HepG2 (cell line): ENCODE measurements at regions not wholly inside any gene's neighbourhood (a gene's known extent, or its start where the extent isn't known, plus 50 kb on each side); places are given as distances from the start of the nearest gene placed in this dataset.

ENCODE experiments used
- ATAC-seq: fragments of 200-7000 bp; cut with Tn5 transposase; 3 replicates; pipeline ENCODE4 v1.9.1; 2020; ENCODE audit warnings: mild to moderate bottlenecking, moderate library complexity
- BruUV-seq: library from RNA; stranded (reverse); fragments of 400-500 nt; replicated peaks from 2 replicates; lab custom pipeline; 2021; lab: Mats Ljungman, UMichigan
- CTCF ChIA-PET: fragments of 300-600 bp; formaldehyde crosslinking; extraction: SDS; loops from one replicate; lab custom pipeline; 2021; ENCODE audit warnings: low total read pairs, inconsistent platforms, low intra/inter-chr PET ratio; lab: Yijun Ruan, JAX
- POLR2A ChIA-PET: fragments of 350-600 bp; sonication (Branson Sonifier 250); formaldehyde crosslinking; loops from one replicate; lab custom pipeline; 2020; ENCODE audit warnings: antibody characterized with exemption, inconsistent platforms; lab: Yijun Ruan, JAX
- DNase-seq: peaks from one replicate; pipeline ENCODE4 v3.0.0-alpha.2; 2015; ENCODE audit warnings: low spot score
- FAIRE-seq: peaks from 3 replicates; lab custom pipeline; 2011; peaks lifted over from hg19 to GRCh38; lab: Jason Lieb, UNC
- H2AFZ ChIP-seq: one replicate; pipeline ENCODE4 v1.6.1; 2011; ENCODE audit warnings: low read length, inconsistent platforms
- H3K27ac ChIP-seq: fragments of 300-600 bp; 3 replicates; pipeline ENCODE4 v1.8.0; 2011; ENCODE audit warnings: mixed run types, mild to moderate bottlenecking, mixed read lengths, low read length, inconsistent platforms; ENCODE audit not compliant: insufficient read depth; ENCODE audit errors: extremely low read length
- H3K27me3 ChIP-seq, 2 experiments: fragments of 200-600 bp in 1 of 2; 2 replicates in 1 of 2; 3 replicates in 1 of 2; pipeline versions ENCODE4 v1.6.0 to v1.8.0; 2011; ENCODE audit warnings: low read length in 2 of 2, mild to moderate bottlenecking in 2 of 2, moderate library complexity in 2 of 2, inconsistent platforms in 1 of 2; ENCODE audit not compliant: insufficient read depth in 2 of 2, control insufficient read depth in 1 of 2
- H3K36me3 ChIP-seq, 2 experiments: fragments of 200-600 bp in 1 of 2; replicated peaks in 1 of 2; 2 replicates in 1 of 2; 3 replicates in 1 of 2; pipeline versions ENCODE4 v1.5.1 to v1.8.0; 2011; ENCODE audit warnings: low read length in 2 of 2, inconsistent platforms in 1 of 2; ENCODE audit not compliant: insufficient read depth in 2 of 2, control insufficient read depth in 1 of 2
- H3K4me1 ChIP-seq: 2 replicates; pipeline ENCODE4 v1.5.1; 2012; ENCODE audit warnings: low read length, inconsistent platforms; ENCODE audit not compliant: insufficient read depth
- H3K4me2 ChIP-seq: 2 replicates; pipeline ENCODE4 v1.6.0; 2011; ENCODE audit warnings: low read depth, low read length, inconsistent platforms
- H3K4me3 ChIP-seq, 3 experiments: fragments of 200-600 bp in 1 of 3; sonication (generic), shearing (Covaris generic) in 1 of 3; replicated peaks in 1 of 3; 2 replicates each; pipeline ENCODE4 v1.5.1; 2011 to 2016; ENCODE audit warnings: low read length in 3 of 3, inconsistent platforms in 2 of 3, low read depth in 2 of 3, mild to moderate bottlenecking in 2 of 3, control low read depth in 1 of 3, mixed read lengths in 1 of 3; ENCODE audit not compliant: insufficient read depth in 1 of 3
- H3K79me2 ChIP-seq: one replicate; pipeline ENCODE4 v1.6.1; 2011; ENCODE audit warnings: low read length, inconsistent platforms; ENCODE audit not compliant: insufficient read depth
- H3K9ac ChIP-seq: 2 replicates; pipeline ENCODE4 v1.6.0; 2011; ENCODE audit warnings: mild to moderate bottlenecking, low read depth, low read length, inconsistent platforms; ENCODE audit not compliant: insufficient read depth
- H3K9me3 ChIP-seq: 2 replicates; pipeline ENCODE4 v1.5.1; 2012; ENCODE audit warnings: mild to moderate bottlenecking, low read length
- H4K20me1 ChIP-seq: 2 replicates; pipeline ENCODE4 v1.6.0; 2011; ENCODE audit warnings: inconsistent platforms, mild to moderate bottlenecking, low read length, moderate library complexity; ENCODE audit not compliant: insufficient read depth
- ATF7 ChIP-seq, 2 experiments: fragments of 450-650 bp in 1 of 2; sonication (generic) in 1 of 2; formaldehyde crosslinking in 1 of 2; IDR thresholded peaks; 2 replicates each; pipeline versions ENCODE4 v1.4.0 to v1.6.1; 2016 to 2020; ENCODE audit warnings: antibody characterized with exemption in 1 of 2, mild to moderate bottlenecking in 1 of 2, missing genetic modification reagents in 1 of 2
- CREB1 ChIP-seq, 2 experiments: fragments of 450-650 bp in 1 of 2; IDR thresholded peaks; 2 replicates each; pipeline ENCODE4 v1.6.1; 2016 to 2017; ENCODE audit warnings: control low read depth in 1 of 2, mild to moderate bottlenecking in 1 of 2, missing compliant biosample characterization in 1 of 2, missing genetic modification characterization in 1 of 2
- ZBTB21 ChIP-seq: sonication (generic); formaldehyde crosslinking; IDR thresholded peaks from 2 replicates; pipeline ENCODE4 v1.4.0; 2020; ENCODE audit warnings: missing genetic modification reagents
- ZNF3 ChIP-seq: IDR thresholded peaks from 2 replicates; pipeline ENCODE4 v1.7.0; 2017; ENCODE audit warnings: inconsistent platforms
- ZNF713 ChIP-seq: sonication (generic); formaldehyde crosslinking; IDR thresholded peaks from 2 replicates; pipeline ENCODE4 v1.4.0; 2020; ENCODE audit warnings: mild to moderate bottlenecking, missing genetic modification reagents
- ZSCAN20 ChIP-seq: sonication (generic); formaldehyde crosslinking; IDR thresholded peaks from 2 replicates; pipeline ENCODE4 v1.4.0; 2020; ENCODE audit warnings: missing genetic modification reagents, mild to moderate bottlenecking, borderline replicate concordance
- WGBS: methylation state at CpG from one replicate; pipeline ENCODE4 v1.1.6; 2017; ENCODE audit warnings: low lambda C conversion rate; 5-methylcytosine and 5-hydroxymethylcytosine counted together
- in situ Hi-C: cut with HindIII; loops from 2 replicates; pipeline ENCODE4 v1.10.0; 2017; ENCODE audit warnings: low pct_unique_long_range_greater_than_20kb; ENCODE audit not compliant: extremely low pct_ligation_motif_present
- intact Hi-C: fragments of 100-400 bp; cut with micrococcal nuclease; formaldehyde crosslinking; loops from one replicate; pipeline ENCODE4 v1.10.0; 2022; ENCODE audit not compliant: unreplicated experiment
- TF ChIP-seq, protein P1 (sequence below): sonication (generic); formaldehyde crosslinking; IDR thresholded peaks from 2 replicates; pipeline ENCODE4 v1.8.0; 2022; ENCODE audit warnings: missing genetic modification reagents, low read depth, mild to moderate bottlenecking, borderline replicate concordance
- TF ChIP-seq, protein P2 (sequence below): sonication (generic); formaldehyde crosslinking; IDR thresholded peaks from 2 replicates; pipeline ENCODE4 v1.9.0; 2021; ENCODE audit warnings: mild to moderate bottlenecking, missing genetic modification reagents
- TF ChIP-seq, protein P3 (sequence below): sonication (generic); formaldehyde crosslinking; IDR thresholded peaks from 2 replicates; pipeline ENCODE4 v1.4.0; 2020; ENCODE audit warnings: missing genetic modification reagents, borderline replicate concordance

DNA sequence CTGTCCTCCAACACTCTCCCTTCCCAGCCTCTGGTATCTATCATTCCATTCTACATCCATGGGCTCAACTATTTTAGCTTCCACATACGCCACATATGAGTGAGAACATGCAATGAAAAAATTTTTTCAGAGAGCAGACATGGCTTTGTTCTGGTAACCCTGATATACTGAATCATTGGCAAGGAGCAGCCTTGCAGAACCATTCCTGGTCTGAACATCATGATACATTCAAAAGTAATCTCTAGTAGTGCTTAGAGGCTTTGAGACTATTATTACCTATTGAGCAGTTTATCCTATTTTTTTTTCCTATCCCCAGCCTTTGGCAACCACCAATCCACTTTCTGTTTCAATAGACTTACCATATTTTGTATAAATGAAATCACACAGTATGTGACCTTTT is 393.1 kb upstream of the KCNH7 start (continued):
- TF ChIP-seq ZNF3 (CRISPR knock-in tag), result no peak

GRCh38 chr2:163213661-163214081 is 375.1 kb upstream of the KCNH7 start:
- no peak overlapping the region for H3K4me2 ChIP-seq

DNA sequence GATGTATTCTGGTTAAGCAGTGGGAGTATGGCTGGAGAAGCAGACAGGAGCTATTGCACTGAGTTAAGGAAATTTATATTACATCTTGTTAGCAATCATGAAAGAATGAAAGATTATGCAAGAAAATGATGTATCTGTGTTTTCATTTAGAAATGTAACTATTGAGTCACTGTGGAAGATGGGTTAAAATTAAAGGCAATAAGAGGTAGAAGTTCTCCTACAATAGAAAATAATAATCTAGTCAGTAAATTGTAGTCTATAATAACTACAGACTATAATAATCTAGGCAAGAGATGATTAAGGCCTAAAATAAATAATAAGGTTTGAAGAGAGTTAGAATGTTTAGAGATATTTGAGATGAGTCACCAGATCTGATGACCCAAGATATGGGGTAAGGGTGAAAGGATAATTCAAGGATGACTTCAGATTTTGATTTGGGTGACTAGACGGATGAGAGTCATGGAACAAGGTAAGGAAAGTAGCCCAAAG is 371.9 kb upstream of the KCNH7 start:
- no peak overlapping the region for H3K9ac ChIP-seq
- TF ChIP-seq, protein P1, sequence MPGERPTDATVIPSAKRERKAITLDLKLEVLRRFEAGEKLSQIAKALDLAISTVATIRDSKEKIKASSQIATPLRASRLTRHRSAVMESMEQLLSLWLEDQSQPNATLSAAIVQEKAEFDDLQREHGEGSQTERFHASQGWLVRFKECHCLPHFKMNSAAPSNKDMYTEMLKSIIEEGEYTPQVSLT (CRISPR knock-in tag), result no peak
- TF ChIP-seq, protein P2, sequence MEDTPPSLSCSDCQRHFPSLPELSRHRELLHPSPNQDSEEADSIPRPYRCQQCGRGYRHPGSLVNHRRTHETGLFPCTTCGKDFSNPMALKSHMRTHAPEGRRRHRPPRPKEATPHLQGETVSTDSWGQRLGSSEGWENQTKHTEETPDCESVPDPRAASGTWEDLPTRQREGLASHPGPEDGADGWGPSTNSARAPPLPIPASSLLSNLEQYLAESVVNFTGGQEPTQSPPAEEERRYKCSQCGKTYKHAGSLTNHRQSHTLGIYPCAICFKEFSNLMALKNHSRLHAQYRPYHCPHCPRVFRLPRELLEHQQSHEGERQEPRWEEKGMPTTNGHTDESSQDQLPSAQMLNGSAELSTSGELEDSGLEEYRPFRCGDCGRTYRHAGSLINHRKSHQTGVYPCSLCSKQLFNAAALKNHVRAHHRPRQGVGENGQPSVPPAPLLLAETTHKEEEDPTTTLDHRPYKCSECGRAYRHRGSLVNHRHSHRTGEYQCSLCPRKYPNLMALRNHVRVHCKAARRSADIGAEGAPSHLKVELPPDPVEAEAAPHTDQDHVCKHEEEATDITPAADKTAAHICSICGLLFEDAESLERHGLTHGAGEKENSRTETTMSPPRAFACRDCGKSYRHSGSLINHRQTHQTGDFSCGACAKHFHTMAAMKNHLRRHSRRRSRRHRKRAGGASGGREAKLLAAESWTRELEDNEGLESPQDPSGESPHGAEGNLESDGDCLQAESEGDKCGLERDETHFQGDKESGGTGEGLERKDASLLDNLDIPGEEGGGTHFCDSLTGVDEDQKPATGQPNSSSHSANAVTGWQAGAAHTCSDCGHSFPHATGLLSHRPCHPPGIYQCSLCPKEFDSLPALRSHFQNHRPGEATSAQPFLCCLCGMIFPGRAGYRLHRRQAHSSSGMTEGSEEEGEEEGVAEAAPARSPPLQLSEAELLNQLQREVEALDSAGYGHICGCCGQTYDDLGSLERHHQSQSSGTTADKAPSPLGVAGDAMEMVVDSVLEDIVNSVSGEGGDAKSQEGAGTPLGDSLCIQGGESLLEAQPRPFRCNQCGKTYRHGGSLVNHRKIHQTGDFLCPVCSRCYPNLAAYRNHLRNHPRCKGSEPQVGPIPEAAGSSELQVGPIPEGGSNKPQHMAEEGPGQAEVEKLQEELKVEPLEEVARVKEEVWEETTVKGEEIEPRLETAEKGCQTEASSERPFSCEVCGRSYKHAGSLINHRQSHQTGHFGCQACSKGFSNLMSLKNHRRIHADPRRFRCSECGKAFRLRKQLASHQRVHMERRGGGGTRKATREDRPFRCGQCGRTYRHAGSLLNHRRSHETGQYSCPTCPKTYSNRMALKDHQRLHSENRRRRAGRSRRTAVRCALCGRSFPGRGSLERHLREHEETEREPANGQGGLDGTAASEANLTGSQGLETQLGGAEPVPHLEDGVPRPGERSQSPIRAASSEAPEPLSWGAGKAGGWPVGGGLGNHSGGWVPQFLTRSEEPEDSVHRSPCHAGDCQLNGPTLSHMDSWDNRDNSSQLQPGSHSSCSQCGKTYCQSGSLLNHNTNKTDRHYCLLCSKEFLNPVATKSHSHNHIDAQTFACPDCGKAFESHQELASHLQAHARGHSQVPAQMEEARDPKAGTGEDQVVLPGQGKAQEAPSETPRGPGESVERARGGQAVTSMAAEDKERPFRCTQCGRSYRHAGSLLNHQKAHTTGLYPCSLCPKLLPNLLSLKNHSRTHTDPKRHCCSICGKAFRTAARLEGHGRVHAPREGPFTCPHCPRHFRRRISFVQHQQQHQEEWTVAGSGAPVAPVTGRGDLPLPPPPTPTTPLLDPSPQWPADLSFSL, result no peak
- TF ChIP-seq CREB1 (IDR thresholded peaks at IDR 0.05) (0 out of 2 replicates have a peak, but pooled peaks have one; percentile 3), CREB1 (CRISPR knock-in tag; IDR thresholded peaks at IDR 0.05) (no peak), ZBTB21 (no peak)
- TF ChIP-seq, protein P3, sequence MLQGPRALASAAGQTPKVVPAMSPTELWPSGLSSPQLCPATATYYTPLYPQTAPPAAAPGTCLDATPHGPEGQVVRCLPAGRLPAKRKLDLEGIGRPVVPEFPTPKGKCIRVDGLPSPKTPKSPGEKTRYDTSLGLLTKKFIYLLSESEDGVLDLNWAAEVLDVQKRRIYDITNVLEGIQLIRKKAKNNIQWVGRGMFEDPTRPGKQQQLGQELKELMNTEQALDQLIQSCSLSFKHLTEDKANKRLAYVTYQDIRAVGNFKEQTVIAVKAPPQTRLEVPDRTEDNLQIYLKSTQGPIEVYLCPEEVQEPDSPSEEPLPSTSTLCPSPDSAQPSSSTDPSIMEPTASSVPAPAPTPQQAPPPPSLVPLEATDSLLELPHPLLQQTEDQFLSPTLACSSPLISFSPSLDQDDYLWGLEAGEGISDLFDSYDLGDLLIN (CRISPR knock-in tag), result no peak
- intact Hi-C loops (no loop called here), in situ Hi-C loops (no loop called here)
- ChIA-PET CTCF (no interaction called here), POLR2A (no interaction called here)
- no peak overlapping the region for H3K27ac ChIP-seq
- no peaks in the 10 kb centered on the region for H3K79me2 ChIP-seq
- no peaks in the 10 kb centered on the region; the same call in 1 of the 2 replicates for H4K20me1 ChIP-seq
- H3K9me3 ChIP-seq, result no peaks in the 10 kb centered on the region
- FAIRE-seq (no peak), DNase-seq (no peak), ATAC-seq (no peak)
- BruUV-seq, result no TSS peak
- no peak overlapping the region for H3K4me3 ChIP-seq
- H3K27me3 ChIP-seq, result no peaks in the 10 kb centered on the region
- no peaks in the 10 kb centered on the region for H3K36me3 ChIP-seq
- H2AFZ ChIP-seq, result no peak overlapping the region
- H3K4me2 ChIP-seq, result no peak overlapping the region
- 70% methylated on average over 1 of the region's 1 CpG for WGBS
- no peaks in the 10 kb centered on the region for H3K4me1 ChIP-seq

More at GRCh38 chr2:163213661-163214081, 375.1 kb upstream of the KCNH7 start:
- in situ Hi-C loops (no loop called here), intact Hi-C loops (no loop called here)
- H3K4me1 ChIP-seq, result no peaks in the 10 kb centered on the region
- H3K4me3 ChIP-seq, result no peak overlapping the region
- no peak overlapping the region for H3K27ac ChIP-seq
- BruUV-seq, result no TSS peak
- ATAC-seq (no peak), DNase-seq (no peak), FAIRE-seq (no peak)
- H2AFZ ChIP-seq, result no peak overlapping the region
- H3K79me2 ChIP-seq, result no peaks in the 10 kb centered on the region
- no peaks in the 10 kb centered on the region for H3K27me3 ChIP-seq
- TF ChIP-seq ATF7 (IDR thresholded peaks at IDR 0.05), result no peak
- TF ChIP-seq ATF7 (CRISPR knock-in tag; IDR thresholded peaks at IDR 0.05), result no peak
- TF ChIP-seq ZSCAN20, result no peak
- TF ChIP-seq ZNF713, result no peak
- 2% methylated on average over 3 of the region's 3 CpGs for WGBS
- no peaks in the 10 kb centered on the region for H3K9me3 ChIP-seq
- H3K9ac ChIP-seq, result no peak overlapping the region
- no peaks in the 10 kb centered on the region for H3K36me3 ChIP-seq
- CTCF ChIA-PET, result no interaction called here
- H4K20me1 ChIP-seq, result no peaks in the 10 kb centered on the region; the same call in 1 of the 2 replicates
- POLR2A ChIA-PET, result no interaction called here
